Fibroblast of pulmonary artery (primary cell): ENCODE measurements at regions not wholly inside any gene's neighbourhood (a gene's known extent, or its start where the extent isn't known, plus 50 kb on each side); places are given as distances from the start of the nearest gene placed in this dataset.

Experiments used
- DNase-seq: peaks from one replicate; pipeline ENCODE4 v3.0.0-alpha.2; 2010; ENCODE audit warnings: low read depth
- H3K4me3 ChIP-seq: replicated peaks from 2 replicates; pipeline ENCODE4 v1.5.1; 2011; ENCODE audit warnings: low read depth, mild to moderate bottlenecking, control low read depth, low read length, moderate library complexity
- CTCF ChIP-seq: IDR thresholded peaks from 2 replicates; pipeline ENCODE4 v1.5.1; 2011; ENCODE audit warnings: mild to moderate bottlenecking, control low read depth, low read length, inconsistent platforms; ENCODE audit errors: missing control alignments

- H3K4me3 ChIP-seq, result no peak overlapping the region
- TF ChIP-seq CTCF, result no peak
- DNase-seq, result peak; percentile 22
Measured at GRCh38 chr18:56545464-56545863, 92.9 kb downstream of the TXNL1 start.

DNA sequence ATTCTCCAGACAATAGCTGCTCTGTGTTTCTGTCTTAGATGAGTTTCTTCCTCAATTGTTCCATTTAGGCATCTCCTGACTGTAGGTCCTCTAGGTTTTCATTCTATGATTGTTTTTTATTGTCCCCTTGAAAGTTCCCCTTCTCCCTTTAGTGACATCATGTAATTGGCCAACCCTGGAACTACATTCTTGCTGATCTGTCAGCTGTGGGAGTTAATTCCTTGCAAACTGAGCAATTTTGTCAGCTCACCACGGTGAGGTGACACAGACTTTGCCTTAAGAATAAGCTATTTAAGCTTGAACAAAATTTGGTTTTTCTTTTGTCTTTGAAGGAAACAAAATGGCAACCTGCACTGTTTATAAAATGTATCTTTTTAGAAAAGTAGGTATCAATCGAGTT lies 95.9 kb downstream of the TXNL1 start:
- TF ChIP-seq CTCF, result no peak
- DNase-seq, result peak; percentile 4
- H3K4me3 ChIP-seq, result no peak overlapping the region

DNA sequence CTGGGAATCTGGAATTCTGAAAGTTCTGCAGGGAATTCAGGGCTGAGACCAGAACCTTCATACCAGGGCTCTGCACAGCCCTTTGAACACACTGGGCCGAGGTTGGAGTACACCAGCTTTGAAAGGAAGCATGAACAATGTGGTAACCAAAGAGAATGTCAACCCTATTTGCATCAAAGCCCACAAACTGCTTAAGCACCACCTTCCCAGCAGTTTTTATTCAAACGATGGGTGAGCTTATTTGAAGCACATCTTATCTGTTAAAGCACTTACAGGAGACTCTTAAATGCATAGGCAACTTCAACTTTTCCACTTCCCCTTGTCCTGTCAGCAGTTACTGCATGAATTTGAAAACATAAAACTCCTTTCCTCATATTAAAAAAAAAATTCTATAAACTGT lies 96.6 kb downstream of the TXNL1 start:
- TF ChIP-seq CTCF, result no peak
- no peak overlapping the region for H3K4me3 ChIP-seq
- no peak for DNase-seq

- no peak overlapping the region for H3K4me3 ChIP-seq
- DNase-seq, result no peak
- TF ChIP-seq CTCF, result no peak
Measured at GRCh38 chr18:56541340-56541739, 97.1 kb downstream of the TXNL1 start.

- no peak for TF ChIP-seq CTCF
- H3K4me3 ChIP-seq, result no peak overlapping the region
- no peak for DNase-seq
Measured at GRCh38 chr18:56538746-56539145, 99.6 kb downstream of the TXNL1 start.

DNA sequence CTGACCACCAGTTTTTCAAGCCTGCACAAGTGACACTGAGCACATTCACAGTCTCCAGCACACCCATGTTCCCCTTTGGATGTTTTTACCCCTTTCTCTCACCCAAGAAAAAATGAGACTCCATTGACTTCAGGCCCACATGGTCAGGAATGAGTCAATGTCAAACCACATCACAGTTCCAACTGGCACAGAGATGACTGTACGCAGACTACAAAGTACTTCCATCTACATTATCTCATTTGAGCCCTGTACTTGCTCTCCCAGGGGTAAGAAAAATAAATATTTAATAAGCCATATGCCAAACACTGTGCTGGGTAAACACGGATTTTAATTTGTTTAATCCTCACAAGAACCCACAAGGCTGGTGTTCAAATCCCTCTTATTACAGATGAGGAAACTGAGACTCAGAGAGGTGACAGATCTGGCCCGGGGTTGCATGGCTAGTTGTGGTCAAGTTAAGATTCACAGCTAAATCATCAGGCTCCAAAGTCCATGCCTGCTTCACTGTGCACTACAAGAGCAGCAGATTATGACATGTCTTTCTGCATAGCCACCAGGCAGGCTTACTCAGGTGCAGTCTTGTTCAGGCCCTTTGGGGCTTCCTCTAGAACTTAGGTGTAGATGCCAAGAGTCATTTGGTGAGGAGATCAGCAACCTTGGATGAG lies 106.1 kb downstream of the TXNL1 start:
- no peak for TF ChIP-seq CTCF
- no peak for DNase-seq
- no peak overlapping the region for H3K4me3 ChIP-seq

- no peak for TF ChIP-seq CTCF
- H3K4me3 ChIP-seq, result no peak overlapping the region
- no peak for DNase-seq
Measured at GRCh38 chr18:56522816-56523215, 115.6 kb downstream of the TXNL1 start.
